Gastroesophageal sphincter (tissue), 4 donors: ENCODE measurements at regions not wholly inside any gene's neighbourhood (a gene's known extent, or its start where the extent isn't known, plus 50 kb on each side); places are given as distances from the start of the nearest gene placed in this dataset.
"Not testable (repeated sequence)": the region's sequence is repeated elsewhere in the genome, so short reads cannot be mapped to it uniquely, and the experiment has no call there.

Source experiments
- ATAC-seq: fragments of 150-250 bp; one replicate; pipeline ENCODE4 v1.9.1; 2016; ENCODE audit warnings: mild to moderate bottlenecking, moderate library complexity
- H3K27ac ChIP-seq, 4 donors: fragments of 200-600 bp; sonication (generic) in 3 of 4; 1 replicate in 3 of 4; 2 replicates in 1 of 4; pipeline ENCODE4 v1.5.1; 2016 to 2019
- H3K27me3 ChIP-seq: fragments of 200-600 bp; sonication (generic); one replicate; pipeline ENCODE4 v1.5.1; 2019
- H3K36me3 ChIP-seq, 2 donors: fragments of 200-600 bp; sonication (generic); one replicate each; pipeline ENCODE4 v1.5.1; 2019; ENCODE audit warnings: control low read depth in 1 of 2
- H3K4me1 ChIP-seq, 3 donors: fragments of 200-600 bp; sonication (generic); 1 replicate in 2 of 3; 2 replicates in 1 of 3; pipeline ENCODE4 v1.5.1; 2016 to 2019; ENCODE audit warnings: control low read depth in 2 of 3
- H3K4me3 ChIP-seq, 2 donors: fragments of 200-600 bp; sonication (generic); one replicate each; pipeline ENCODE4 v1.5.1; 2019; ENCODE audit warnings: mild to moderate bottlenecking in 1 of 2, moderate library complexity in 1 of 2
- H3K9me3 ChIP-seq, 3 donors: fragments of 200-600 bp; sonication (generic); one replicate each; pipeline ENCODE4 v1.5.1; 2017 to 2019; ENCODE audit warnings: control low read depth in 2 of 3
- EP300 ChIP-seq: sonication (generic); formaldehyde crosslinking; IDR thresholded peaks from one replicate; pipeline ENCODE4 v1.6.1; 2017; ENCODE audit warnings: antibody characterized with exemption, mild to moderate bottlenecking
- POLR2A ChIP-seq, 2 donors: fragments of 450-650 bp; IDR thresholded peaks; one replicate each; pipeline ENCODE4 v1.6.1; 2017; ENCODE audit warnings: antibody characterized with exemption in 2 of 2, mild to moderate bottlenecking in 2 of 2, moderate library complexity in 1 of 2
- POLR2AphosphoS5 ChIP-seq: sonication (generic); formaldehyde crosslinking; IDR thresholded peaks from one replicate; pipeline ENCODE4 v1.6.1; 2017; ENCODE audit warnings: antibody characterized with exemption
- WGBS, 2 donors: methylation state at CpG; one replicate each; pipeline ENCODE4 v1.1.5; 2018; ENCODE audit warnings: low coverage in 1 of 2; 5-methylcytosine and 5-hydroxymethylcytosine counted together
- TF ChIP-seq, protein P1 (sequence below), 4 experiments: fragments of 200-600 bp in 2 of 4; fragments of 450-650 bp in 2 of 4; sonication (generic) in 1 of 4; IDR thresholded peaks; one replicate each; pipeline ENCODE4 v1.5.1; 2017 to 2019; ENCODE audit warnings: antibody characterized with exemption in 4 of 4, mild to moderate bottlenecking in 2 of 4, moderate library complexity in 2 of 4

DNA sequence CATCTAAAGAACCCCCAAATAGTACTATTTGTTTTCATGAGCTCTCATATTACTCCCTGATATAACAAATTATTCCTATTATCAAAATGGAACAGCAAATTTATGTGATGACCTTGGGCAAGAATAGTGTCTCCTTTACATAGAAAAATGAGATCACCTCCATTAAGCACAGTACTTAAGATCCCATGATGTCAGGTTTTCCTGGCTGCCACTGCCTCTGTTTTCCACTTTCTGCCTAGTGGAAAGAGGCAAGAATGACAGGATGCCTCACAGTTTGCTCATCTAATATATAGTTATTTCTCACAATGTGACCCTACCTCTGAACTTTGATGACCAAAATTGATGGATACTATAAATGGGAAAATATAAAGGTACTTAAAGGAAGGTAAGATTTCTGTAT, 260.1 kb upstream of the SGK1 start:
- no peak for TF ChIP-seq EP300
- TF ChIP-seq, protein P1, sequence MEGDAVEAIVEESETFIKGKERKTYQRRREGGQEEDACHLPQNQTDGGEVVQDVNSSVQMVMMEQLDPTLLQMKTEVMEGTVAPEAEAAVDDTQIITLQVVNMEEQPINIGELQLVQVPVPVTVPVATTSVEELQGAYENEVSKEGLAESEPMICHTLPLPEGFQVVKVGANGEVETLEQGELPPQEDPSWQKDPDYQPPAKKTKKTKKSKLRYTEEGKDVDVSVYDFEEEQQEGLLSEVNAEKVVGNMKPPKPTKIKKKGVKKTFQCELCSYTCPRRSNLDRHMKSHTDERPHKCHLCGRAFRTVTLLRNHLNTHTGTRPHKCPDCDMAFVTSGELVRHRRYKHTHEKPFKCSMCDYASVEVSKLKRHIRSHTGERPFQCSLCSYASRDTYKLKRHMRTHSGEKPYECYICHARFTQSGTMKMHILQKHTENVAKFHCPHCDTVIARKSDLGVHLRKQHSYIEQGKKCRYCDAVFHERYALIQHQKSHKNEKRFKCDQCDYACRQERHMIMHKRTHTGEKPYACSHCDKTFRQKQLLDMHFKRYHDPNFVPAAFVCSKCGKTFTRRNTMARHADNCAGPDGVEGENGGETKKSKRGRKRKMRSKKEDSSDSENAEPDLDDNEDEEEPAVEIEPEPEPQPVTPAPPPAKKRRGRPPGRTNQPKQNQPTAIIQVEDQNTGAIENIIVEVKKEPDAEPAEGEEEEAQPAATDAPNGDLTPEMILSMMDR (IDR thresholded peaks at IDR 0.05): no peak
- no peak for TF ChIP-seq POLR2A (IDR thresholded peaks at IDR 0.05)
- no peak for TF ChIP-seq POLR2AphosphoS5
- ATAC-seq: no peak

DNA sequence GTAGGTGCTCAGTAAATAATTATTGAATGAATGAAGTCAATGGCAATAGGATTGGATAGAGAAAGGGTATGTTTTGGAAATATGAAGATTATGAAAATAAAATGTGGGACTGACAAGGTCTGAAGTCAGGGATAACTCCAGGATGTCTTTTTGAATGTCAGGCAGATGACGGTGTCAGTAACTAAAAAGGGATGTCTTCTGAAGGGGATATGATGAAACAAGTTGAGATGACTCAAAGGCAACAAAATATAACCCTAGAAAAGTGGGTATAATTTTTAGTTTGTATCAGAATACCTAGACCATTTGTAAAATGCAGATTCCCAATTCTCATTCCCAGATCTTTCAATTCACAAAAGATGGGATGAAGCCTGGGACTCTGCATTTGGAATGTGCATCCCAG, 257.3 kb upstream of the SGK1 start:
- WGBS, 2 donors: 0 to 40% methylated on average over 1 of the region's 1 CpG
- ATAC-seq: no peak
- no peaks in the 10 kb centered on the region for H3K9me3 ChIP-seq
- H3K27ac ChIP-seq: no peak overlapping the region
- TF ChIP-seq EP300: no peak
- TF ChIP-seq POLR2AphosphoS5: no peak
- no peak for TF ChIP-seq POLR2A (IDR thresholded peaks at IDR 0.05)
- TF ChIP-seq, protein P1 (IDR thresholded peaks at IDR 0.05): no peak
- no peak overlapping the region for H3K4me3 ChIP-seq
- no peaks in the 10 kb centered on the region for H3K4me1 ChIP-seq
- H3K36me3 ChIP-seq: no peaks in the 10 kb centered on the region
- H3K27me3 ChIP-seq: no peaks in the 10 kb centered on the region

More for the DNA sequence above, 260.1 kb upstream of the SGK1 start:
- Histone ChIP-seq H3K4me1 (no peaks in the 10 kb centered on the region), H3K27me3 (no peaks in the 10 kb centered on the region), H3K9me3 (no peaks in the 10 kb centered on the region), H3K36me3 (no peaks in the 10 kb centered on the region), H3K4me3 (no peak overlapping the region), H3K27ac (no peak overlapping the region)

DNA sequence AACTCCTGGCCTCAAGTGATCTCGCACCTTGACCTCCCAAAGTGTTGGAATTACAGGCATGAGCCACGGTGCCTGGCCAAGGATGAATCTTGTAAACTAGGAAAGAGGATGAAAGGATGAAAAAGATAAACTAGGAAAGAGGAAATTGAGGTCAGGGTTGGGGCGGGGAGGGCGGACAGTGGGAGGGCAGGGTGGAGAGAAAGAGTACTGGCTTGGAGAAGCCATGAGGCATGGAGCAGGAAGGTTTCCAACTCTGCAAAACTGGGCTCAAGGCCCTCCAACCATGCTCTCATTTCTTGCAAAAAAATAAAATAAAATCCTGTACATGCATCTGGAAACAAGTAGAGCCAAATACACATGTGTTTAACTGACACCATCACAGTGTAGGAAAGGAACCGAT, 256.6 kb upstream of the SGK1 start:
- no peak for ATAC-seq
- H3K27ac ChIP-seq: no peak overlapping the region
- 61% methylated on average over 5 of the region's 5 CpGs; no CpG with 5 or more reads in 1 of the 2 donors for WGBS, 2 donors
- H3K27me3 ChIP-seq: no peaks in the 10 kb centered on the region
- H3K4me1 ChIP-seq: no peaks in the 10 kb centered on the region
- no peaks in the 10 kb centered on the region for H3K9me3 ChIP-seq
- no peaks in the 10 kb centered on the region for H3K36me3 ChIP-seq
- TF ChIP-seq POLR2A (IDR thresholded peaks at IDR 0.05) (no peak), POLR2AphosphoS5 (no peak), EP300 (no peak)
- TF ChIP-seq, protein P1 (IDR thresholded peaks at IDR 0.05): no peak
- H3K4me3 ChIP-seq: no peak overlapping the region

DNA sequence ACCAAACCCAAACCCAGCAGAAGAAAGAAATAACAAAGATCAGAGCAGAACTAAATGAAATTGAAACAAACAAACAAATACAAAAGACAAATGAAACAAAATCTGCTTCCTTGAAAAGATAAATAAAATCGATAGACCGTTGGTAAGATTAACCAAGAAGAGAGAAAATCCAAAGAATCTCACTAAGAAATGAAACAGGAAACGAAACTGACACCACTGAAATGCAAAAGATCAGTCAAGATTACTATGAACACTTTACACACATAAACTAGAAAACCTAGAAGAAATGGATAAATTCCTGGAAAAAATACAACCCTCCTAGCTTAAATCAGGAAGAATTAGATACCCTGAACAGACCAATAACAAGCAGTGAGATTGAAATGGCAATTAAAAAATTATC, 252.1 kb upstream of the SGK1 start:
- H3K4me1 ChIP-seq, H3K27me3 ChIP-seq, ATAC-seq, H3K9me3 ChIP-seq, H3K36me3 ChIP-seq, H3K4me3 ChIP-seq, H3K27ac ChIP-seq: not testable (repeated sequence)
- WGBS, 2 donors: 60 to 80% methylated on average over 1 of the region's 3 CpGs

DNA sequence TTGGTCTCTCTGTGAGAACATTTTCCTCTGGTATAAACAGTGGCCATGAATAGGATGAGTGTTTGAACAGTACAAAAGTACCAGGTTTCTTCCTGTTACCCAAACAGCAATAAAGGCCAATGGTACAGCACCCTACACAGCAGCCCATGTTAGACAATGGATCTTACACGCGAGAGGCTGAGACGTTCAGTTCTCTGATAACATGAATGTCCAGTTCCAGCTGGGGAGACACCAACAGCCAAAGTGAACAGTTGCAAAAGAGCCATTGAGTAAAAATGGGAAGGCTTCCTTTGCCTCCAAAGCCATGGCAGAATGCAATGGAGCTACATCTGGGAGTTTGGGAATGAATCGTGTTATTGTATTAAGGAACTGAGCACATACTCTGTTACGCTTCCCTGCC, 246.8 kb upstream of the SGK1 start:
- TF ChIP-seq POLR2A (IDR thresholded peaks at IDR 0.05) (no peak), EP300 (no peak), POLR2AphosphoS5 (no peak)
- TF ChIP-seq, protein P1 (IDR thresholded peaks at IDR 0.05): no peak
- Histone ChIP-seq H3K27ac (no peak overlapping the region), H3K4me3 (no peak overlapping the region), H3K9me3 (no peaks in the 10 kb centered on the region), H3K4me1 (no peaks in the 10 kb centered on the region), H3K27me3 (no peaks in the 10 kb centered on the region), H3K36me3 (no peaks in the 10 kb centered on the region)
- 75 to 88% methylated on average over 3 to 5 of the region's 5 CpGs for WGBS, 2 donors
- no peak for ATAC-seq

DNA sequence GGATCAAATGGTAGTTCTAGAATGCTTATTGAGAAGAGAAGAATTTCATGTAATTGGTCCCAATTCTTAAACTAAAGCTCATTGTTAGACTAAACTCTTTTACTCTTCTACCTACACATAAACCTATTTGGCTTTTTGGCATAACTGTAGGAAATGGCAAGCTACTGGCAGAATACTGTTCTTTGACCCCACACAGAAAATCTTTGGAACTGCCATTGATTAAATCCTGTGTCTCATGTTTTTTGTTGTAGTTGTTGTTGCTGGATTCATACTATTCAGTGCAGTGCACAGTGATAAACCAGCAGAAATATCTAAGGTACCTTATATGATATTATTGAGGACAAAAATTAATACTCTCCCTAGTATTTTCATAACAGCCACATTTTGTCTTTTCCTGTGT, 242.1 kb upstream of the SGK1 start:
- Histone ChIP-seq H3K36me3 (no peaks in the 10 kb centered on the region), H3K4me3 (no peak overlapping the region), H3K4me1 (no peaks in the 10 kb centered on the region), H3K9me3 (no peaks in the 10 kb centered on the region), H3K27me3 (no peaks in the 10 kb centered on the region), H3K27ac (no peak overlapping the region)
- TF ChIP-seq POLR2AphosphoS5: no peak
- no peak for TF ChIP-seq POLR2A (IDR thresholded peaks at IDR 0.05)
- TF ChIP-seq, protein P1 (IDR thresholded peaks at IDR 0.05): no peak
- TF ChIP-seq EP300: no peak
- no peak for ATAC-seq
